Endothelial cell of hepatic sinusoid (primary cell): ENCODE measurements at regions not wholly inside any gene's neighbourhood (a gene's known extent, or its start where the extent isn't known, plus 50 kb on each side); places are given as distances from the start of the nearest gene placed in this dataset.

Experiments
- in situ Hi-C: cut with HindIII; loops from 2 replicates; pipeline ENCODE4 v1.10.0; 2017; ENCODE audit warnings: low sequenced_read_pairs

- in situ Hi-C loops = loop anchor here (5.0 kb wide), 1 partner anchor 107 kb away; no protein-coding TSS in a partner anchor
Observed at GRCh38 chr1:229094476-229095311, 176.2 kb upstream of the RAB4A start.

DNA sequence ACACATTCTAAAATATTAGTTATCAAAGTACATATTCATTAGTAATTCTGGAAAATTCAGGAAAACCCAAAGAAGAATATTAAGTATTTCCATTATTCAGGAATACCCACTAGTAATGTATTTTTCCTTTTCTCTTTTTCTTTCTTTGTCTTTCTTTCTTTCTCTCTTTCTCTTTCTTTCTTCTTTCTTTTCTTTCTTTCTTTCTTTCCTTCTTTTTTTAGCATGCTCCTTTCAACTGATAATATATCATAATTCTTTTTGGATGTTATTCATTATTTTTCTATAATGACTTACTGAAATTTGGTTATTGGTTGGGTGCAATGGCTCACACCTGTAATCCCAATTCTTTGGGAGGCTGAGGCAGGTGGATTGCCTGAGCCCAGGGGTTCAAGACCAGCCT, 175.6 kb upstream of the RAB4A start:
- in situ Hi-C loops = no loop called here

DNA sequence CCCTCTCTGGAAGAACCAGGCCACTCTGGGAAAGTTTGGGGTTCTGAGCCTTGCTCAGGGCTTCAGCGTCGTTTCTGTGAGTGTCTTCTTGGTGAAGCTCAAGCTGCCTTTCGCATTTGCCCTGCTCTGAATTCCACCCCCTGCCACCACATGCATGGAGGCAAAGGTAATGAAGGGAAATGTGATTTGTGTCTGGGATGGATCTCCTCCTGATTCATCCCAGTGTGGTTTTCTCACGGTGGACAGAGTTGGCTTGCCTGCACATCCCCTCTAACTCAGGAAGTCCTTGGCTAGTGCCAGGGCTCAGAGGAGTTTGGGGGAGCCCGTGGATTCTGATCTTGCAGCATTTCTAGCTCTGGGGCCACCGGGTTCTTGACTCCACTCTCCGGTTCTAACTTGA, 173.6 kb upstream of the RAB4A start:
- in situ Hi-C loops = no loop called here

DNA sequence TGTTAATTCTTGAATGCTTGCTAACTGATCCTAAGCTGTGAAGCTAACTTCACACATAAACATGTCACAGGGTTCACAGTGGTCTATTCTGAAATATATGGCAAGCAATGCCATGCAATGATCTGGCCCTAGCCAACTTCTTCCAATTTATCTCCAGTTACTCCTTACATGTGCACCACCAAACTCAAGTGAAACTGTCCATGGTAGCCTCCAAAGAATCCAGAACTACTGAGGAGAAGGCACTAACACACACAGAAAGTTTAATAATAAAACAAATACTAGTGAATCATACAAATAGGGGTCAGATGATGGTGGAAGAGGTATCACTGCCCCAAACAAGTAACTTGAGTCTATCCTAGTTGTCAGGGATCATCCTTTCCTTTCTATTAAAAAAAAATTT, 172.6 kb upstream of the RAB4A start:
- in situ Hi-C loops = no loop called here

DNA sequence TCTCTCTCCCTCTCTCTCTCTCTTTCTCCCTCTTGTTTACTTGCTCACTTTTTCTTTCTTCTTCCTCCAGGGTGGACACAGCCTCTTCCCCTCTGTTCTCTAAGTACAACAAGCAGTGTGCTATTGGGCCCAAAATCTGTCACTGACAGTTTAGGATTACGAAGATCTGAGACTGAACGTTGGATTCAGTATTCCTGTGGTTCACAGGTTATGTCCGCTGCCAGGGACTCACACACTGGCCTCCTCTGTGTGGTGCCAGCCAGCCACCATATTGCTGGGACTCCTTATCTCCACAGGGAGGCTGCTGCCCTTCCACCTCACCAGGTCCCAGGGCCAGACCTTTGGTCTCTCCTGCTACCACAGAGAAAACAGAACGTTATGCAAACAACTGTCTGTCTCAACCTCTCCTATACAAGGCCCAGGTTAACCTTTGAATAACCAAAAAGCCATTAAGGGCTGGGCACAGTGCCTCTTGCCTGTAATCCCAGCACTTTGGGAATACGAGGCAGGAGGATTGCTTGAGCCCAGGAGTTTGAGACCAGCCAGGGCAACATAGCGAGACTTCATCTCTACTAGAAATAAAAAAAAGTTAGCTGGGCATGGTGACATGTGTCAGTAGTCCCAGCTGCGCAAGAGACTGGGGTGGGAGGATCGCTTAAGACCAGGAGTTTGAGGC, 171.9 kb upstream of the RAB4A start:
- in situ Hi-C loops = no loop called here

DNA sequence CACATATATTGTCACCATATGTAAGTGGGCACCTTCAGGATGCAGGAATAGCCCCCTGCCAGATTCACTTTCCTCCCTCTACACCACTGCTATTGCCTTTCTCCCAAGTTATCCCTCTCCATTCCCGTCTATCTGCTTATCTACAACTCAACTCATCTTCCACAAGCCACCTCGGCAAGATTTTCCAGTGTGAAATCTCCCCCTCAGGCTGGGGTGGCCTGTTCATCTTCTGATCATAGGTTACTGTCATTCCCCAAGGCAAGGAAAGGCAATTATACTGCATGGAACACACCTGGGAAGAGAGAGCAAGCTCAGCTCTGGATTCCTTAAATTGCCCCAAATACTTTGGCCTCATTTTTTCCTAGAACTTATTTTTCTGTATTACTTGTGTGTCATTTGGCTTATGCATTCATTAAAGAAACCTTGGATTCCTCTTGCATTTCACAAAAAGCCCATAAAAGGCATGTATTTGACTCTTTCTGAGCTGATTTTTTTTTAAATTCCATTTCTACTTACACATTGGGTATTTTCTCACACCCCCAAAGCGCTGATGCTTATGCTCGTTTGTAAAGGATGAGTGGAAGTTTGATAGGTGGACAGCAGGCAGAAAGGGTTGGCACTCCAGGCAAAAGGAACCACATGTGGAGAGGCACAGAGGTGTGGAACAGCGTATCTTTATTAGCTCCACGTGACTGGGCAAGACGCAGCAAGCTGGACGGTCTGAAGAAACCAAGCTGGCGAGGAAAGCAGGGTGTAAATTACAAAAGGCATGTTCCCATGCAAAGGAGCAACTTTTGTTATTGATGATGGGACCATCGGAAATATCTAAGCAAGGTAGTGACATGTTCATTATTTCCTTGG, 169.7 kb upstream of the RAB4A start:
- in situ Hi-C loops = no loop called here

GRCh38 chr1:229102741-229103391, 168.0 kb upstream of the RAB4A start:
- in situ Hi-C loops = no loop called here

GRCh38 chr1:229104654-229105053, 166.3 kb upstream of the RAB4A start:
- in situ Hi-C loops = no loop called here

- in situ Hi-C loops = no loop called here
Observed at GRCh38 chr1:229105109-229105508, 165.8 kb upstream of the RAB4A start.

GRCh38 chr1:229105822-229106525, 164.9 kb upstream of the RAB4A start:
- in situ Hi-C loops = no loop called here

DNA sequence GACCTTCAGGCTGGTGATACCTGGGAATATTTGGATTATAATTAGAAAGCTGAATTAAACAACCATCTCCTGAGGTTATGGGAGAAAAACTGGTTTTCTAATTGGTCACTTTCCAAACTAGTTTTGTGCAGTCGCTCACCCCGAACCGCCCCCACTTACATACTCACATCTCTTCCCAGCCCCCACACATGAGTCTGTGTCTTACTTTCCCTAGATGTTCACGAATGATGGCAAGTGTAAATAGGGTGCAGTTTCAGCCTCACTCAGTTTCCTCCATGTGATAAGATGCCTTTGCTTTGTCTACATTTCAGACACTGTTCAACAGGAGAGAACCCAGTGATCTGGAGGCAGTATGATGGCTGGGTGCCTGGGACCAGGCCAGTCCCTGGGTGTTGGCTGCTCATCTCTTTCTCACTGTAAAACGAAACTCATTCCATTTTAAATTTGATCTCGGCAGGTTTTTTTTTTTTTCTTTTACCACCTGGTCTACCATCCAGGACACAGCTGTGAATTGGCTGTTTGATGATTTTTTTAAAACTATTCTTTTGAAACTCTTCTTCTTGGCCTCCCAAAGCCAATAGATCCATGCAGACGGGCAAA, 164.3 kb upstream of the RAB4A start:
- in situ Hi-C loops = no loop called here

GRCh38 chr1:229107304-229107815, 163.6 kb upstream of the RAB4A start:
- in situ Hi-C loops = no loop called here

DNA sequence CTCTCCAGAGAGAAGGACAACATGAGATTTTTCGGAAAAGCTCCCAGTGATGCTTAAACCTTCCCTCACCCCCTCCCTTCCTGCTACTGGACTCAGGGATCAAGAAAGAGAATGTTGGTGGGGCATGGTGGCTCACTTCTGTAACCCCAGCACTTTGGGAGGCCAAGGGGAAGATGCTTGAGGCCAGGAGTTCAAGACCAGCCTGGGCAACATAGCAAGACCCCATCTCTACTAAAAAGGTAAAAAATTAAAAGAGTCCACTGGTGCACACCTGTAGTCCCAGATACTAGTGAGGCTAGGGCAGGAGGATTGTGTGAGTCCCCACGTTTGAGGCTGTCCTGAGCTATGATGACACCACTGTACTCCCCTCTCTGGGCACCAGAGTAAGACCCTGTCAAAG, 162.9 kb upstream of the RAB4A start:
- in situ Hi-C loops = no loop called here

GRCh38 chr1:229108598-229109201, 162.2 kb upstream of the RAB4A start:
- in situ Hi-C loops = no loop called here

- in situ Hi-C loops = no loop called here
Observed at GRCh38 chr1:229109320-229109761, 161.6 kb upstream of the RAB4A start.

- in situ Hi-C loops = loop anchor here (5.0 kb wide), 1 partner anchor 36 kb away; no protein-coding TSS in a partner anchor
Observed at GRCh38 chr1:229110986-229111385, 159.9 kb upstream of the RAB4A start.

- in situ Hi-C loops = loop anchor here (5.0 kb wide), 1 partner anchor 35 kb away; no protein-coding TSS in a partner anchor
Observed at GRCh38 chr1:229111703-229112319, 159.1 kb upstream of the RAB4A start.

DNA sequence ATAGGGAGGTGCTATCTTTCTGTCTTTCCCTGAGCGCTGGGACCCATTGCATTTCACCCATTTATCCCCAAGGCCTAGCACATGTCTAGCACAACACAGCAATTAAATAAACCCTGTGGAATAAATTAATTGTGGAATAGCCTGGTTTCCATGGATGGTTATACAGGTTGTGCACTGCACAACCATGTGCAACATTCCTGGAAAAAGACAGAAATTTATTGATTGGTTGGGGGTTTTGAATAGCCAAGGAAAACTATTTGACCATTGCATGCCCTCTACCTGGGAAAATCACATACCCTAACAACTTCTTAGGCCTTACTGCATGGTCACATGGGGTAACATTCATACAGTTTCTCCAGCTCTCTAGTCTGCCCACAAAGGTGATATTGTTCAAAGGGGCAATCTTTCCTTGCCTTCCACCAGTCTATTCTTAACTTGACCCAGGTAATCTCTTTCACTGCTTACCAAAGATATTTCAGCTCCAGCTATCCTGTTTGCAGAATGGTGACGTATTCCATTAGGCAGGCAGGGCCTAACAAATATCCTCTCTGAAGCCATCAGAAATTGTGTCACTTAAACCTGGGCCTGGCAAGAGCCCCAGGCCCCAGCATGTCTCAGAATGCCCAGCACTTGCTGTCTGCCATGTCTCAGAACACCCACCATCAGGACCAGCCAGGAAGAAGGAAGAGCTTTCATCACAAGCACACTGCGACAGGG, 157.9 kb upstream of the RAB4A start:
- in situ Hi-C loops = loop anchor here (5.0 kb wide), 1 partner anchor 34 kb away; no protein-coding TSS in a partner anchor
